ENCODE measurements at regions not wholly inside any gene's neighbourhood (a gene's known extent, or its start where the extent isn't known, plus 50 kb on each side); places are given as distances from the start of the nearest gene placed in this dataset.

DNA sequence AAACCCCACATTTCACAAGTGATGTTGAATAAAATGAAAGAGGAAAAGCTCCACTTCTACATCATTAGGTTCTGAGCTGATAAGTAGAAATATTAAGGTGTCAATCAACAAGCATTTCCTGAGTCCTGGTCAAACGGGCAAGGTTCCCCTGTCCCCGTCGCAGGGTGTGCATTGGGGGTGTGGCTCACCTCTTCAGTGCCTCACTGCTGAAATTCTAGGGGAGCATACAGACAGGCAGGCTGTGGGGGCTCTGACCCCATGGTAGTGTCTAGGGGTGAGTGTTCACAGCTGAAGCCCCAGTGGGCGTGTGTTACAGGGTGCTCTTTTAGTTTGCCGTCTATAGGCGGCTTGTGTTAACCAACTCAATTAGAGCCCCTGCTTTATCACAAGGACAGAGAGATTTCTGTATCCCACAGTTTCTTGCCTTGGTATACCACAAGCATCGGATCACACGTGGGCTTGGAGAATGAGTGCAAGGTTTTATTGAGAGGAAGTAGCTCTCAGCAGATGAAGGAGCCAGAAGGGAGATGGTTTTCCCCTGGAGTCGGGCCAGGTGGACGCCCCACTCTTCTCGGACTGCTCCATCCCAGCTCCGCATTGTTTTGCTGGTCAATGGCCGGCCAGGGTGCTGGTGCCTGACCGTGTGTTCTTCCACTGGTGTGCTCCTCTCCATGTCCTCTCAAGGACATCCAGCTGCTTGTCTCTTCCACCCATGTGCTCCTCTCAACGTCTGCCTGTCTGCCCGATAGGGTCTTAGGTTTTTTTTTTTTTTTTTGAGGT, 238.2 kb upstream of the NLRP1 start:
- intact Hi-C loops (cut with DNase I; ENCODE audit: low total_unique reads): no loop called here
- no peak overlapping the region for H3K4me3 ChIP-seq (ENCODE audit: low read depth, poor library complexity, severe bottlenecking)
- no peak for TF ChIP-seq POLR2A (IDR thresholded peaks at IDR 0.05)
- TF ChIP-seq, protein P1, sequence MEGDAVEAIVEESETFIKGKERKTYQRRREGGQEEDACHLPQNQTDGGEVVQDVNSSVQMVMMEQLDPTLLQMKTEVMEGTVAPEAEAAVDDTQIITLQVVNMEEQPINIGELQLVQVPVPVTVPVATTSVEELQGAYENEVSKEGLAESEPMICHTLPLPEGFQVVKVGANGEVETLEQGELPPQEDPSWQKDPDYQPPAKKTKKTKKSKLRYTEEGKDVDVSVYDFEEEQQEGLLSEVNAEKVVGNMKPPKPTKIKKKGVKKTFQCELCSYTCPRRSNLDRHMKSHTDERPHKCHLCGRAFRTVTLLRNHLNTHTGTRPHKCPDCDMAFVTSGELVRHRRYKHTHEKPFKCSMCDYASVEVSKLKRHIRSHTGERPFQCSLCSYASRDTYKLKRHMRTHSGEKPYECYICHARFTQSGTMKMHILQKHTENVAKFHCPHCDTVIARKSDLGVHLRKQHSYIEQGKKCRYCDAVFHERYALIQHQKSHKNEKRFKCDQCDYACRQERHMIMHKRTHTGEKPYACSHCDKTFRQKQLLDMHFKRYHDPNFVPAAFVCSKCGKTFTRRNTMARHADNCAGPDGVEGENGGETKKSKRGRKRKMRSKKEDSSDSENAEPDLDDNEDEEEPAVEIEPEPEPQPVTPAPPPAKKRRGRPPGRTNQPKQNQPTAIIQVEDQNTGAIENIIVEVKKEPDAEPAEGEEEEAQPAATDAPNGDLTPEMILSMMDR (IDR thresholded peaks at IDR 0.05): no peak
- no peak for DNase-seq (ENCODE audit: low spot score in 2 of 2)
- 73 to 78% methylated on average over 16 of the region's 16 CpGs for WGBS, 2 donors

- 37 to 64% methylated on average over 6 of the region's 6 CpGs for WGBS, 2 donors
- H3K4me3 ChIP-seq (ENCODE audit: low read depth, poor library complexity, severe bottlenecking): no peak overlapping the region
- TF ChIP-seq POLR2A (IDR thresholded peaks at IDR 0.05): no peak
- TF ChIP-seq, protein P1 (IDR thresholded peaks at IDR 0.05): no peak
- intact Hi-C loops (cut with DNase I; ENCODE audit: low total_unique reads): no loop called here
- no peak for DNase-seq (ENCODE audit: low spot score in 2 of 2)
These were observed 238.9 kb upstream of the NLRP1 start for GRCh38 chr17:5823219-5823618.

- DNase-seq (ENCODE audit: low spot score in 2 of 2): no peak
- TF ChIP-seq, protein P1 (IDR thresholded peaks at IDR 0.05): no peak
- no peak for TF ChIP-seq POLR2A (IDR thresholded peaks at IDR 0.05)
- intact Hi-C loops (cut with DNase I; ENCODE audit: low total_unique reads): no loop called here
- H3K4me3 ChIP-seq (ENCODE audit: low read depth, poor library complexity, severe bottlenecking): no peak overlapping the region
- WGBS, 2 donors: 73 to 79% methylated on average over 11 of the region's 11 CpGs
These were observed 241.5 kb upstream of the NLRP1 start for GRCh38 chr17:5825717-5826330.

DNA sequence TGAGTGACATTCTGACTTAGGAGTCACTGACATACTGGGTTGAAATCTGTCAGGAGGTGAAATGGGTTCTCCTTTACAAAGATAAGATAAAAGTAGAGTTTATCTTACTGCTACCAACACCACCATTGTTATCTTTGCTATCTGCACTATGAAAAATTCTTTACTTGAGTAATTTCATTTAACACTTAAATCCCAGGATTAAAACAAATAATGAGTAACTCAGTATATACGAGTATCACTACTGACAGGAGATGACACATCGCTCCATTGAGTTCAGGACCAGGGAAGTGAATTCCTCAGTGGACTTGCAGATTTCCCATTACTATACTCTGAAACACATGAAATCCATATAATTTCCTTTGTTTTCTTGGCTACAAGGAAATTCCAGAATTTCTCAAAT, 242.1 kb upstream of the NLRP1 start:
- WGBS, 2 donors: 80 to 89% methylated on average over 2 of the region's 2 CpGs
- intact Hi-C loops (cut with DNase I; ENCODE audit: low total_unique reads): no loop called here
- H3K4me3 ChIP-seq (ENCODE audit: low read depth, poor library complexity, severe bottlenecking): no peak overlapping the region
- DNase-seq (ENCODE audit: low spot score in 2 of 2): no peak
- TF ChIP-seq, protein P1 (IDR thresholded peaks at IDR 0.05): no peak
- TF ChIP-seq POLR2A (IDR thresholded peaks at IDR 0.05): no peak

DNA sequence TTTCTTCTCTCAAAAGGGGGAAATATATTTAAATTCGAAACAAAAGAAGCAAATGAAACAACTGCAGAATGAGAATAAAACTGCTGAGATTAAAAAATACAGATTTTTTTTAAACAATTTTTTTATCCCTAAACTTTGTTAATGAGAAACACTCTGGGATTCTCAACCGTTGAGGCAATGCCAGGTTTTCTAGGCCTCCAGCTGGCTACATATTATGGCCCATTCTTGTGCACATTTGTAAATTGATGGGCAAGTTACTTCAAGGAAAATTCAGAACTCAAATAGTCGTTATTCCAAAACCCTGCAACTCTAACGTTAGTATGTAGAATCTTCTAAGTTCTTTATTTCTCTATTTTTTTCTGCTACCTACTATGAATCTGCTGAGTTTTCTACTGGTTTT, 239.3 kb upstream of the WSCD1 start:
- 47 to 51% methylated on average over 4 of the region's 4 CpGs for WGBS, 2 donors
- intact Hi-C loops (cut with DNase I; ENCODE audit: low total_unique reads): loop anchor here (10.0 kb wide), 2 partner anchors 76 to 1056 kb away; partner anchors contain the start of gene TM4SF5

More for the DNA sequence above, 239.3 kb upstream of the WSCD1 start:
- TF ChIP-seq POLR2A (IDR thresholded peaks at IDR 0.05): no peak
- TF ChIP-seq, protein P1 (IDR thresholded peaks at IDR 0.05): no peak
- H3K4me3 ChIP-seq (ENCODE audit: low read depth, poor library complexity, severe bottlenecking): no peak overlapping the region
- no peak for DNase-seq (ENCODE audit: low spot score in 2 of 2)
